ENCODE measurements at regions not wholly inside any gene's neighbourhood (a gene's known extent, or its start where the extent isn't known, plus 50 kb on each side); places are given as distances from the start of the nearest gene placed in this dataset.

- H3K27me3 ChIP-seq (replicated peaks; ENCODE audit: insufficient read depth): no peaks in the 10 kb centered on the region
- no peak overlapping the region for H3K27ac ChIP-seq
- no peaks in the 10 kb centered on the region for H3K36me3 ChIP-seq
- H3K4me1 ChIP-seq (ENCODE audit: control insufficient read depth in 1 of 2, low read depth in 2 of 2): no peaks in the 10 kb centered on the region
- TF ChIP-seq, protein P1, sequence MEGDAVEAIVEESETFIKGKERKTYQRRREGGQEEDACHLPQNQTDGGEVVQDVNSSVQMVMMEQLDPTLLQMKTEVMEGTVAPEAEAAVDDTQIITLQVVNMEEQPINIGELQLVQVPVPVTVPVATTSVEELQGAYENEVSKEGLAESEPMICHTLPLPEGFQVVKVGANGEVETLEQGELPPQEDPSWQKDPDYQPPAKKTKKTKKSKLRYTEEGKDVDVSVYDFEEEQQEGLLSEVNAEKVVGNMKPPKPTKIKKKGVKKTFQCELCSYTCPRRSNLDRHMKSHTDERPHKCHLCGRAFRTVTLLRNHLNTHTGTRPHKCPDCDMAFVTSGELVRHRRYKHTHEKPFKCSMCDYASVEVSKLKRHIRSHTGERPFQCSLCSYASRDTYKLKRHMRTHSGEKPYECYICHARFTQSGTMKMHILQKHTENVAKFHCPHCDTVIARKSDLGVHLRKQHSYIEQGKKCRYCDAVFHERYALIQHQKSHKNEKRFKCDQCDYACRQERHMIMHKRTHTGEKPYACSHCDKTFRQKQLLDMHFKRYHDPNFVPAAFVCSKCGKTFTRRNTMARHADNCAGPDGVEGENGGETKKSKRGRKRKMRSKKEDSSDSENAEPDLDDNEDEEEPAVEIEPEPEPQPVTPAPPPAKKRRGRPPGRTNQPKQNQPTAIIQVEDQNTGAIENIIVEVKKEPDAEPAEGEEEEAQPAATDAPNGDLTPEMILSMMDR (IDR thresholded peaks at IDR 0.05): no peak
- no peak for ATAC-seq (ENCODE audit: insufficient number of reproducible peaks, low FRiP score, low read depth)
- H3K9me3 ChIP-seq: no peaks in the 10 kb centered on the region
- DNase-seq (ENCODE audit: low spot score): no peak
- no peak overlapping the region for H3K4me3 ChIP-seq
These were observed 102.2 kb downstream of the SPCS3 start for GRCh38 chr4:176422001-176422400.

- TF ChIP-seq, protein P1 (IDR thresholded peaks at IDR 0.05): no peak
- Histone ChIP-seq H3K9me3 (no peaks in the 10 kb centered on the region), H3K36me3 (no peaks in the 10 kb centered on the region), H3K4me3 (no peak overlapping the region), H3K27ac (no peak overlapping the region), H3K27me3 (replicated peaks; ENCODE audit: insufficient read depth) (no peaks in the 10 kb centered on the region), H3K4me1 (ENCODE audit: control insufficient read depth in 1 of 2, low read depth in 2 of 2) (no peaks in the 10 kb centered on the region)
- DNase-seq (ENCODE audit: low spot score) (no peak), ATAC-seq (ENCODE audit: insufficient number of reproducible peaks, low FRiP score, low read depth) (no peak)
These were observed 102.7 kb downstream of the SPCS3 start for GRCh38 chr4:176422511-176422910.

DNA sequence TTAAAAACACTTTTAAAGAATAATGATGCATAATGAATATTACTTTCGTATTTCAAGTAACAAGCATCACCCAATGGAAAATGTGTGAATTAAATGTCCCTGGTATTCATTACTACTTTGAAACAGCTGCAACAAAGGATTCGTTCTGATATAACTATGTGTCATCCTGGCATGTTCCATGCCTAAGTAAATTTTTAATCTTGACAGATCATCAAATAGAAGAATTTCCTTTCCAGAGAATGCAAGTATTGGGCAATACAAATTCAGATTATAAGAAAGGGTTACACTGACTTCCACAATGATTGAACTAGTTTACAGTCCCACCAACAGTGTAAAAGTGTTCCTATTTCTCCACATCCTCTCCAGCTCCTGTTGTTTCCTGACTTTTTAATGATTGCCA, 105.3 kb downstream of the SPCS3 start:
- Histone ChIP-seq H3K9me3 (no peaks in the 10 kb centered on the region), H3K27me3 (replicated peaks; ENCODE audit: insufficient read depth) (no peaks in the 10 kb centered on the region), H3K4me3 (no peak overlapping the region), H3K27ac (no peak overlapping the region), H3K4me1 (ENCODE audit: control insufficient read depth in 1 of 2, low read depth in 2 of 2) (no peaks in the 10 kb centered on the region), H3K36me3 (no peaks in the 10 kb centered on the region)
- TF ChIP-seq, protein P1 (IDR thresholded peaks at IDR 0.05): no peak
- no peak for ATAC-seq (ENCODE audit: insufficient number of reproducible peaks, low FRiP score, low read depth)
- DNase-seq (ENCODE audit: low spot score): no peak

DNA sequence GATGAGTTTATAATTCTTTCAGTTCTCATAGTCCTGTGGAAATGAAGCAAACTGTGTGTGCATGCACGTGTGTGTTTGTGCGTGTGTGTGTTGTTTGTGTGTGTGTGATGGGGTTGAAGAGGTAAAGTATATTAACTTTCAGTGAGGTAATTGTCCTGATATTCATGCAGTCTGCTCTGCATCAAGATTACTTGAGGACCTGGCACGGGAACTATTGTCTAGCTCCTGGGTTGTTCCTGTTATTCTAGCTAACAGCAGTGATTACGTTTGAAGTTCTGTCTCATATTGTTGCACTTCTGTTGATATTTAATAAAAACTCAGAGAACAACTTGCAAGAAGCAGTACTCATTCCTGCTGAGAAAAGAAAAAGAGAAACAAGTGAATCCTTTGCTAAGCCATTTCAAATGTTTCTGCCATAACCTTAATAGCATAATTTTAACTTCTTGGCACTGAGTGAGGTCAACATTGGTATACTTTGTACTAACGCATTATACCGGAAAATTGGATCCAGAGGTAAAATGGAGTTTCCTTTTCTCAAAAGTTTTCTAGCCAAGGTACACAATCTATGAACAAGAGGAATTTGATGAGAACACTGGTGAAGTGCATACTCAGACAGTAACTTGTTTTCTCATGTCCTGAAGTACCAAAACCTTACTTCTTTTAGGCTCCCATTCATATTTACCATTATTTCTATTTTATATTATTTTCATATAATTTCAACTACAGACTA, 113.2 kb downstream of the SPCS3 start:
- ATAC-seq (ENCODE audit: insufficient number of reproducible peaks, low FRiP score, low read depth) (no peak), DNase-seq (ENCODE audit: low spot score) (no peak)
- Histone ChIP-seq H3K27ac (no peak overlapping the region), H3K9me3 (no peaks in the 10 kb centered on the region), H3K36me3 (no peaks in the 10 kb centered on the region), H3K27me3 (replicated peaks; ENCODE audit: insufficient read depth) (no peaks in the 10 kb centered on the region), H3K4me1 (ENCODE audit: control insufficient read depth in 1 of 2, low read depth in 2 of 2) (no peaks in the 10 kb centered on the region), H3K4me3 (no peak overlapping the region)
- TF ChIP-seq, protein P1 (IDR thresholded peaks at IDR 0.05): no peak

- TF ChIP-seq, protein P1 (IDR thresholded peaks at IDR 0.05): no peak
- DNase-seq (ENCODE audit: low spot score) (no peak), ATAC-seq (ENCODE audit: insufficient number of reproducible peaks, low FRiP score, low read depth) (no peak)
- Histone ChIP-seq H3K27ac (no peak overlapping the region), H3K36me3 (no peaks in the 10 kb centered on the region), H3K4me3 (no peak overlapping the region), H3K4me1 (ENCODE audit: control insufficient read depth in 1 of 2, low read depth in 2 of 2) (no peaks in the 10 kb centered on the region), H3K9me3 (no peaks in the 10 kb centered on the region), H3K27me3 (replicated peaks; ENCODE audit: insufficient read depth) (no peaks in the 10 kb centered on the region)
These were observed 114.2 kb downstream of the SPCS3 start for GRCh38 chr4:176433983-176434382.
